A549 (cell line): ENCODE measurements at regions not wholly inside any gene's neighbourhood (a gene's known extent, or its start where the extent isn't known, plus 50 kb on each side); places are given as distances from the start of the nearest gene placed in this dataset.

Experiments used
- ATAC-seq, 2 experiments: fragments of 200-7000 bp in 1 of 2; fragments of >200 bp in 1 of 2; cut with Nextera tagmentation in 1 of 2; cut with Tn5 transposase in 1 of 2; 3 replicates each; pipeline versions ENCODE4 v1.8.0 to v1.9.1; 2018 to 2020; ENCODE audit warnings: mild to moderate bottlenecking in 1 of 2, moderate library complexity in 1 of 2
- CTCF ChIA-PET: fragments of 300-600 bp; sonication (Branson Sonifier 250); formaldehyde crosslinking; extraction: SDS; loops from one replicate; lab custom pipeline; 2021; ENCODE audit warnings: antibody characterized with exemption, inconsistent platforms; lab: Yijun Ruan, JAX
- POLR2A ChIA-PET: fragments of 350-600 bp; formaldehyde crosslinking; extraction: SDS; loops from one replicate; lab custom pipeline; 2021; ENCODE audit warnings: antibody characterized with exemption, inconsistent platforms; lab: Yijun Ruan, JAX
- DNase-seq, 2 experiments: peaks; one replicate each; pipeline versions ENCODE4 v3.0.0 to v3.0.0-alpha.2; 2011 to 2016; ENCODE audit warnings: low read depth in 1 of 2, low spot score in 1 of 2
- FAIRE-seq: peaks from 2 replicates; lab custom pipeline; 2011; peaks lifted over from hg19 to GRCh38; lab: Jason Lieb, UNC
- H3K27ac ChIP-seq, 2 experiments: fragments of >200 bp; sonication (Bioruptor Twin); formaldehyde crosslinking; 3 replicates each; pipeline ENCODE4 v1.5.1; 2016 to 2017
- H3K4me1 ChIP-seq: fragments of >200 bp; sonication (Bioruptor Twin); formaldehyde crosslinking; 3 replicates; pipeline ENCODE4 v1.6.1; 2016
- H3K4me2 ChIP-seq: fragments of >200 bp; sonication (Bioruptor Twin); formaldehyde crosslinking; 3 replicates; pipeline ENCODE4 v1.6.1; 2016
- H3K4me3 ChIP-seq: fragments of >200 bp; sonication (Bioruptor Twin); formaldehyde crosslinking; 3 replicates; pipeline ENCODE4 v1.5.1; 2016
- H3K9me3 ChIP-seq: fragments of >200 bp; sonication (Bioruptor Twin); formaldehyde crosslinking; 3 replicates; pipeline ENCODE4 v1.6.1; 2016
- CBX8 ChIP-seq: fragments of 200-600 bp; sonication (generic); IDR thresholded peaks from 2 replicates; pipeline ENCODE4 v1.6.1; 2016
- CEBPB ChIP-seq, 2 experiments: fragments of >200 bp in 1 of 2; sonication (Bioruptor Twin) in 1 of 2; formaldehyde crosslinking in 1 of 2; IDR thresholded peaks; 2 replicates each; pipeline ENCODE4 v1.6.1; 2012 to 2016
- CHD2 ChIP-seq: fragments of 150-350 bp; IDR thresholded peaks from 2 replicates; pipeline ENCODE4 v1.6.1; 2014; ENCODE audit warnings: low read length; ENCODE audit not compliant: partially characterized antibody
- EHF ChIP-seq: fragments of 250-450 bp; sonication (Bioruptor Pico); IDR thresholded peaks from 2 replicates; pipeline ENCODE4 v1.5.0; 2020; ENCODE audit warnings: mild to moderate bottlenecking
- EP300 ChIP-seq, 2 experiments: fragments of >200 bp; sonication (Bioruptor Twin); formaldehyde crosslinking; IDR thresholded peaks; 2 replicates in 1 of 2; 3 replicates in 1 of 2; pipeline ENCODE4 v1.6.1; 2016 to 2017
- FOSB ChIP-seq: fragments of 250-450 bp; sonication (Bioruptor Pico); IDR thresholded peaks from 2 replicates; pipeline ENCODE4 v1.5.0; 2020; ENCODE audit warnings: mild to moderate bottlenecking, moderate library complexity
- HES2 ChIP-seq: fragments of >200 bp; sonication (Bioruptor Twin); formaldehyde crosslinking; IDR thresholded peaks from 2 replicates; pipeline ENCODE4 v1.6.1; 2016
- HOXA7 ChIP-seq: fragments of 250-450 bp; sonication (Bioruptor Pico); IDR thresholded peaks from 2 replicates; pipeline ENCODE4 v1.5.0; 2020; ENCODE audit warnings: mild to moderate bottlenecking, moderate library complexity
- HOXB13 ChIP-seq: fragments of 250-450 bp; sonication (Bioruptor Pico); IDR thresholded peaks from 2 replicates; pipeline ENCODE4 v1.5.0; 2020; ENCODE audit warnings: low read depth, mild to moderate bottlenecking, moderate library complexity
- HOXB5 ChIP-seq: fragments of 250-450 bp; sonication (Bioruptor Pico); IDR thresholded peaks from 2 replicates; pipeline ENCODE4 v1.5.0; 2020; ENCODE audit warnings: mild to moderate bottlenecking, moderate library complexity
- JUNB ChIP-seq: fragments of >200 bp; sonication (Bioruptor Twin); formaldehyde crosslinking; IDR thresholded peaks from 2 replicates; pipeline ENCODE4 v1.6.1; 2016
- KDM1A ChIP-seq: fragments of 200-600 bp; sonication (generic); IDR thresholded peaks from 2 replicates; pipeline ENCODE4 v1.6.1; 2016; ENCODE audit warnings: low read depth, mild to moderate bottlenecking
- MAFK ChIP-seq: fragments of 450-650 bp; IDR thresholded peaks from 2 replicates; pipeline ENCODE4 v1.6.1; 2014; ENCODE audit not compliant: partially characterized antibody
- MAX ChIP-seq: IDR thresholded peaks from 2 replicates; pipeline ENCODE4 v1.6.1; 2012
- MAZ ChIP-seq: fragments of 150-350 bp; IDR thresholded peaks from 2 replicates; pipeline ENCODE4 v1.6.1; 2014; ENCODE audit warnings: antibody characterized with exemption, low read depth, low read length, borderline replicate concordance
- NFE2L2 ChIP-seq: fragments of 150-350 bp; conservative IDR thresholded peaks from 2 replicates; pipeline ENCODE4 v1.6.1; 2014; ENCODE audit warnings: low read length
- NPAS2 ChIP-seq: fragments of 250-450 bp; sonication (Bioruptor Pico); IDR thresholded peaks from 2 replicates; pipeline ENCODE4 v1.8.0; 2022; ENCODE audit warnings: mild to moderate bottlenecking, moderate library complexity, borderline replicate concordance
- PBX3 ChIP-seq: IDR thresholded peaks from 2 replicates; pipeline ENCODE4 v1.6.1; 2012
- RCOR1 ChIP-seq: fragments of 150-350 bp; IDR thresholded peaks from 2 replicates; pipeline ENCODE4 v1.6.1; 2014; ENCODE audit warnings: antibody characterized with exemption, low read length, low read depth
- RFX5 ChIP-seq: fragments of 450-650 bp; IDR thresholded peaks from 2 replicates; pipeline ENCODE4 v1.7.1; 2014; ENCODE audit warnings: antibody characterized with exemption, mild to moderate bottlenecking, moderate library complexity
- RNF2 ChIP-seq: fragments of 200-600 bp; sonication (generic); IDR thresholded peaks from 2 replicates; pipeline ENCODE4 v1.6.1; 2016; ENCODE audit warnings: low read depth, mild to moderate bottlenecking, antibody characterized with exemption, moderate library complexity, borderline replicate concordance
- SMC3 ChIP-seq: fragments of >200 bp; sonication (Bioruptor Twin); formaldehyde crosslinking; IDR thresholded peaks from 3 replicates; pipeline ENCODE4 v1.6.1; 2018; ENCODE audit warnings: inconsistent platforms
- SREBF2 ChIP-seq: fragments of 450-650 bp; IDR thresholded peaks from 2 replicates; pipeline ENCODE4 v1.6.1; 2014; ENCODE audit warnings: mild to moderate bottlenecking, moderate library complexity
- TFCP2L1 ChIP-seq: fragments of 250-450 bp; sonication (Bioruptor Pico); IDR thresholded peaks from 2 replicates; pipeline ENCODE4 v1.5.0; 2021; ENCODE audit warnings: mild to moderate bottlenecking
- USF2 ChIP-seq: fragments of 450-650 bp; IDR thresholded peaks from 2 replicates; pipeline ENCODE4 v1.6.1; 2014; ENCODE audit warnings: antibody characterized with exemption
- ZFP36 ChIP-seq: fragments of 450-650 bp; IDR thresholded peaks from 2 replicates; pipeline ENCODE4 v1.6.1; 2014; ENCODE audit warnings: borderline replicate concordance; ENCODE audit not compliant: partially characterized antibody
- WGBS: methylation state at CpG from one replicate; pipeline ENCODE4 v1.1.6; 2017; ENCODE audit errors: missing lambda C conversion rate; 5-methylcytosine and 5-hydroxymethylcytosine counted together

GRCh38 chr21:20811702-20812101 is 186.5 kb upstream of the NCAM2 start:
- no peak for ATAC-seq
- 9% methylated on average over 6 of the region's 6 CpGs for WGBS
- TF ChIP-seq NPAS2 (CRISPR knock-in tag) = no peak
- no peak for TF ChIP-seq EHF (CRISPR knock-in tag)
- no peak for TF ChIP-seq JUNB
- TF ChIP-seq SMC3 = no peak
- no peak for TF ChIP-seq KDM1A
- no peak for TF ChIP-seq NFE2L2
- TF ChIP-seq FOSB (CRISPR knock-in tag) = no peak
- no peak for TF ChIP-seq CHD2
- no peak for TF ChIP-seq CBX8
- no peak for TF ChIP-seq MAX
- no peak for TF ChIP-seq RFX5
- FAIRE-seq = no peak
- POLR2A ChIA-PET = no interaction called here
- Histone ChIP-seq H3K4me2 (no peak overlapping the region), H3K27ac (no peak overlapping the region), H3K4me1 (no peaks in the 10 kb centered on the region), H3K4me3 (no peak overlapping the region), H3K9me3 (no peaks in the 10 kb centered on the region)
- CTCF ChIA-PET = no interaction called here
- DNase-seq = no peak

- peak; percentile 27 for TF ChIP-seq MAFK
- no peak for TF ChIP-seq TFCP2L1 (CRISPR knock-in tag)
- no peak for TF ChIP-seq PBX3
- Histone ChIP-seq H3K4me2 (no peak overlapping the region), H3K27ac (no peak overlapping the region), H3K9me3 (no peaks in the 10 kb centered on the region), H3K4me1 (no peaks in the 10 kb centered on the region), H3K4me3 (no peak overlapping the region)
- ChIA-PET POLR2A (no interaction called here), CTCF (no interaction called here)
- ATAC-seq (no peak), FAIRE-seq (no peak), DNase-seq (no peak)
- 3% methylated on average over 1 of the region's 1 CpG for WGBS
Observed at GRCh38 chr21:20814090-20814489, 184.1 kb upstream of the NCAM2 start.

- ChIA-PET POLR2A (no interaction called here), CTCF (interaction anchor here (1.7 kb wide), 1 partner anchor 8 kb away, joined by 3 read pairs; no protein-coding TSS in a partner anchor)
- TF ChIP-seq MAZ = no peak
- TF ChIP-seq HES2 = no peak
- TF ChIP-seq HOXA7 (CRISPR knock-in tag) = no peak
- TF ChIP-seq ZFP36 = no peak
- TF ChIP-seq MAX = no peak
- no peak for TF ChIP-seq CEBPB (IDR thresholded peaks at IDR 0.05)
- TF ChIP-seq RFX5 = no peak
- no peak for TF ChIP-seq TFCP2L1 (CRISPR knock-in tag)
- no peak for TF ChIP-seq HOXB13 (CRISPR knock-in tag)
- TF ChIP-seq RNF2 = no peak
- TF ChIP-seq USF2 = no peak
- TF ChIP-seq EP300 (IDR thresholded peaks at IDR 0.05) = no peak
- TF ChIP-seq RCOR1 = no peak
- no peak for TF ChIP-seq SREBF2
- no peak for TF ChIP-seq PBX3
- no peak for TF ChIP-seq HOXB5
- no peak overlapping the region for H3K4me3 ChIP-seq
- 3% methylated on average over 2 of the region's 2 CpGs for WGBS
- no peaks in the 10 kb centered on the region for H3K4me1 ChIP-seq
- FAIRE-seq (no peak), ATAC-seq (no peak), DNase-seq (no peak)
- H3K9me3 ChIP-seq = no peaks in the 10 kb centered on the region
- H3K4me2 ChIP-seq = no peak overlapping the region
- no peak overlapping the region for H3K27ac ChIP-seq
Observed at GRCh38 chr21:20822666-20823065, 175.5 kb upstream of the NCAM2 start.
